Prostate gland (tissue), 2 donors: ENCODE measurements at regions not wholly inside any gene's neighbourhood (a gene's known extent, or its start where the extent isn't known, plus 50 kb on each side); places are given as distances from the start of the nearest gene placed in this dataset.

Experiments
- CTCF ChIP-seq, 4 experiments: fragments of 200-600 bp in 2 of 4; fragments of 450-650 bp in 2 of 4; sonication (generic) in 2 of 4; IDR thresholded peaks; 1 replicate in 3 of 4; 2 replicates in 1 of 4; pipeline ENCODE4 v1.5.1; 2016 to 2019; ENCODE audit warnings: antibody characterized with exemption in 4 of 4, mild to moderate bottlenecking in 2 of 4, moderate library complexity in 2 of 4
- POLR2A ChIP-seq: fragments of 450-650 bp; IDR thresholded peaks from one replicate; pipeline ENCODE4 v1.6.1; 2016; ENCODE audit warnings: antibody characterized with exemption, mild to moderate bottlenecking
- POLR2AphosphoS5 ChIP-seq: sonication (generic); formaldehyde crosslinking; IDR thresholded peaks from one replicate; pipeline ENCODE4 v1.6.1; 2017; ENCODE audit warnings: antibody characterized with exemption

GRCh38 chr4:59834943-59835342, 1365.2 kb upstream of the ADGRL3 start:
- no peak for TF ChIP-seq CTCF (IDR thresholded peaks at IDR 0.05)
- no peak for TF ChIP-seq POLR2AphosphoS5
- TF ChIP-seq POLR2A = no peak
